ENCODE measurements at regions not wholly inside any gene's neighbourhood (a gene's known extent, or its start where the extent isn't known, plus 50 kb on each side); places are given as distances from the start of the nearest gene placed in this dataset.

DNA sequence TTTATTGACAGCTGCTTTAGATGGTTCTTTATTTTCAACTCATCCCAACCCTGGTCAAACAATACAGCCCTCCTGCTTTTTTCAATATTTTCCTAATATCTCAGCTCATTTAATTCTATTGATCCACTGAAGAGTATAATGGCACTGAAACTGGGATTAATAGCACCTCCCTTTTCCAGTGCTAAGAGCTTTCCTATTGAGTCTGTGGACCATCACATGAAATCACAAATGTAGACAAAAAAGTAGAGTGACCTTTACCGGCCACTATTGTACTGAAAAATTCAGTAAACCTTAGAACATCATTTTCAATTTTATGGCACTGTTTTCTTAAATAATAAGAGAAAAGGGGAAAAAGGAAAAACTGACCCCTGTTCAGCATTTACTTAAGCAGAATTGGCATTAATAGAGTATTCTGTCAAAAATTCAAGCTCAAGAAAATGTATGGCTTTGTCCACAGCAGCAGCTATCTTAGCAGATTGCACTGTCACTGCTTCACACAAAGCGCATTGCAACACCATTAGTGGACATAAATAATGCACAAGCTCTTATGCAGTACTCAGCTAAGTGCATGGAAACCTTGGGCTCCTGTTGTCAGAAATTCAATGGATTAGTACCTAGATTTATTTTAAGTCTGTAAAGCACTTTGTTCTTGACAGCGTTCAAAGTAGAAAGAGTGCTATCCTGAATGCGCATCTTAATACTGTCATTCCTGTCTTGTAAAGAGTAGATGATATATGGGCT, 851.0 kb upstream of the KLHL1 start:
- DNase-seq (ENCODE audit: extremely low spot score) = no peak
- TF ChIP-seq EP300 (IDR thresholded peaks at IDR 0.05) = no peak
- no peak for TF ChIP-seq POLR2A (IDR thresholded peaks at IDR 0.05; ENCODE audit: low read depth)
- TF ChIP-seq, protein P1, sequence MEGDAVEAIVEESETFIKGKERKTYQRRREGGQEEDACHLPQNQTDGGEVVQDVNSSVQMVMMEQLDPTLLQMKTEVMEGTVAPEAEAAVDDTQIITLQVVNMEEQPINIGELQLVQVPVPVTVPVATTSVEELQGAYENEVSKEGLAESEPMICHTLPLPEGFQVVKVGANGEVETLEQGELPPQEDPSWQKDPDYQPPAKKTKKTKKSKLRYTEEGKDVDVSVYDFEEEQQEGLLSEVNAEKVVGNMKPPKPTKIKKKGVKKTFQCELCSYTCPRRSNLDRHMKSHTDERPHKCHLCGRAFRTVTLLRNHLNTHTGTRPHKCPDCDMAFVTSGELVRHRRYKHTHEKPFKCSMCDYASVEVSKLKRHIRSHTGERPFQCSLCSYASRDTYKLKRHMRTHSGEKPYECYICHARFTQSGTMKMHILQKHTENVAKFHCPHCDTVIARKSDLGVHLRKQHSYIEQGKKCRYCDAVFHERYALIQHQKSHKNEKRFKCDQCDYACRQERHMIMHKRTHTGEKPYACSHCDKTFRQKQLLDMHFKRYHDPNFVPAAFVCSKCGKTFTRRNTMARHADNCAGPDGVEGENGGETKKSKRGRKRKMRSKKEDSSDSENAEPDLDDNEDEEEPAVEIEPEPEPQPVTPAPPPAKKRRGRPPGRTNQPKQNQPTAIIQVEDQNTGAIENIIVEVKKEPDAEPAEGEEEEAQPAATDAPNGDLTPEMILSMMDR (IDR thresholded peaks at IDR 0.05) = no peak
- no peak for TF ChIP-seq POLR2AphosphoS5 (IDR thresholded peaks at IDR 0.05)
- H3K4me1 ChIP-seq = no peaks in the 10 kb centered on the region
- H3K27ac ChIP-seq (replicated peaks in 1 of 4) = no peak overlapping the region
- H3K4me3 ChIP-seq = no peak overlapping the region
- H3K9me3 ChIP-seq = no peaks in the 10 kb centered on the region
- WGBS = 84% methylated on average over 4 of the region's 4 CpGs
- no peaks in the 10 kb centered on the region for H3K27me3 ChIP-seq
- H3K36me3 ChIP-seq = no peaks in the 10 kb centered on the region
- intact Hi-C loops (cut with DNase I) = no loop called here

DNA sequence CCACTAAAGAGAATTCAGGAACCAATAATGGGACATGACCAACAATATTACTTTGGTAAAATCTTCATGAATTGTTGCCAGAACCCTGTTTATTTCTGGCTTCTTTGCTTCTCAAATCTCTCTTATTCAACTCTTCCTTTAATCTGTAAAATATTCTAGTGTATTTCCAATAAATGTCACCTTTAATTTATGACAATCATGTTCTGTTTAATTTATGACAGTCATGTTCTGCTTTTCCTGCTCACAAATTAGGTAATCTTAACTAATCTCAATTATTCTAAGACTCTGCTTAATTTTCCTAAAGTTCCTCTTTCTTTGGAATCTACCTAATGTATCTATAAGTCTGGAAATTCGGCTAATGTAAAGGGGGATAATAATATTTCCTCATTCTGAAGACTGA, 847.6 kb upstream of the KLHL1 start:
- no peak for DNase-seq (ENCODE audit: extremely low spot score)
- H3K4me3 ChIP-seq = no peak overlapping the region
- WGBS = 69% methylated on average over 1 of the region's 1 CpG

DNA sequence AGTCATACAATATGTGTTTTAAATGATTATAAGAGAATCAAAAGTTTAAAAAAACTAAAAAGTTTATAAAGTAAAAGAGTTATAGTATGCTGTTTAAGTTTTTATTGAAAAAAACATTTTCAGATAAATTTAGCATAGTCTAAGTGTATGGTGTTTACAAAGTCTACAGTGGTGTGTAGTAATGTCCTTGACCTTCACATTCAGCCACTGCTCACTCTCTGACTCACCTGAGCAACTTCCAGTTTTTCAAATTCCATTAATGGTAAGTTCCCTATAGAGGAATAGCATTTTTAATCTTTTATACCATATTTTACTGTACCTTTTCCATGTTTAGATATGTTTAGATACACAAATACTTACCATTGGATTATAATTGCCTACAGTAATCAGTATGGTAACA, 842.4 kb upstream of the KLHL1 start:
- no peaks in the 10 kb centered on the region for H3K9me3 ChIP-seq
- no peak overlapping the region for H3K27ac ChIP-seq (replicated peaks in 1 of 4)
- no peak overlapping the region for H3K4me3 ChIP-seq
- DNase-seq (ENCODE audit: extremely low spot score) = no peak
- no peaks in the 10 kb centered on the region for H3K4me1 ChIP-seq
- intact Hi-C loops (cut with DNase I) = no loop called here
- TF ChIP-seq EP300 (IDR thresholded peaks at IDR 0.05) (no peak), POLR2A (IDR thresholded peaks at IDR 0.05; ENCODE audit: low read depth) (no peak), POLR2AphosphoS5 (IDR thresholded peaks at IDR 0.05) (no peak)
- TF ChIP-seq, protein P1 (IDR thresholded peaks at IDR 0.05) = no peak
- H3K36me3 ChIP-seq = no peaks in the 10 kb centered on the region
- no peaks in the 10 kb centered on the region for H3K27me3 ChIP-seq

More for the DNA sequence above, 847.6 kb upstream of the KLHL1 start:
- Histone ChIP-seq H3K36me3 (no peaks in the 10 kb centered on the region), H3K4me1 (no peaks in the 10 kb centered on the region), H3K9me3 (no peaks in the 10 kb centered on the region), H3K27ac (replicated peaks in 1 of 4) (no peak overlapping the region), H3K27me3 (no peaks in the 10 kb centered on the region)
- intact Hi-C loops (cut with DNase I) = no loop called here
- TF ChIP-seq POLR2A (IDR thresholded peaks at IDR 0.05; ENCODE audit: low read depth) = no peak
- no peak for TF ChIP-seq EP300 (IDR thresholded peaks at IDR 0.05)
- TF ChIP-seq, protein P1 (IDR thresholded peaks at IDR 0.05) = no peak
- no peak for TF ChIP-seq POLR2AphosphoS5 (IDR thresholded peaks at IDR 0.05)

DNA sequence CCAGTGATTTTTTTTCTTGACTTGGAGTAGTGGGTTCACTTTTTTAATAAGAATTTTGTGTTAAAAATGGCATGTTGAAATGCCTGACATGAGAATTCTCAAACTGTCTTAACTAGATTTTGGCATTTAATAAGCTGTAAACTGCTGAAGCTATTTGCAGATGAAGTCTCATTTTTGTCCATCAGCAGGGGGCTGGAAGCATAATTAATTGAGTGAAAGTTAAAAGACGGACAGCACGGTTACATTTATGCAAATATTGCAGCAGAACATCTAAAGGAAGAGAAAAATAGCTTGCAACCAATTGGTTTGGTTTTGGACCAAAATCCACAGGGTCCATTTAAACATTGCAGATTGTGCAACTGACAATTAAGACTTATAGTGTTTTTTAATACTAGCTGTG, 837.3 kb upstream of the KLHL1 start:
- 85% methylated on average over 2 of the region's 2 CpGs for WGBS
- Histone ChIP-seq H3K27ac (replicated peaks in 1 of 4) (no peak overlapping the region), H3K9me3 (no peaks in the 10 kb centered on the region), H3K4me1 (no peaks in the 10 kb centered on the region), H3K4me3 (no peak overlapping the region), H3K36me3 (no peaks in the 10 kb centered on the region), H3K27me3 (no peaks in the 10 kb centered on the region)
- intact Hi-C loops (cut with DNase I) = no loop called here
- DNase-seq (ENCODE audit: extremely low spot score) = no peak
- TF ChIP-seq, protein P1 (IDR thresholded peaks at IDR 0.05) = no peak
- TF ChIP-seq POLR2A (IDR thresholded peaks at IDR 0.05; ENCODE audit: low read depth) (no peak), POLR2AphosphoS5 (IDR thresholded peaks at IDR 0.05) (no peak), EP300 (IDR thresholded peaks at IDR 0.05) (no peak)

DNA sequence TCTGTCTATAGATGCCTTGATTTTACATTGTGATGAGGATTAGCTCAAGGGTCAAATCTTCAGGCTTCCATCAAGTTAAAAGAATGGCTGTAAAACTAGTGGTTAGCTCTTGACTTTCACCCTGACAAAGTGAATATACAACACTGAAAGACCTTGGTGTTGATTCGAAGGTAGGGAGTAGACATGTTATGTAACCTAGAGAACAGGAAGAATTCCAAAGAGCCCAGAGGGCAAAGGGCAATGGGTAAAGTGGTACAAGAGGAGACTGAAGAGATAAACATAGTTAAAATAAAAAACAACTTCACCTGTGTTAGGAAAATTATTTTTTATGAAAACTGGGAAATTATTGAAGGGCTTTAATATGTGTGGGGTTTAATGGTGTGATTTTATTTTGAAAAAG, 833.2 kb upstream of the KLHL1 start:
- Histone ChIP-seq H3K4me1 (no peaks in the 10 kb centered on the region), H3K36me3 (no peaks in the 10 kb centered on the region), H3K27me3 (no peaks in the 10 kb centered on the region), H3K27ac (replicated peaks in 1 of 4) (no peak overlapping the region), H3K9me3 (no peaks in the 10 kb centered on the region), H3K4me3 (no peak overlapping the region)
- WGBS = 70% methylated on average over 1 of the region's 1 CpG
- TF ChIP-seq, protein P1 (IDR thresholded peaks at IDR 0.05) = no peak
- TF ChIP-seq POLR2A (IDR thresholded peaks at IDR 0.05; ENCODE audit: low read depth) (no peak), POLR2AphosphoS5 (IDR thresholded peaks at IDR 0.05) (no peak), EP300 (IDR thresholded peaks at IDR 0.05) (no peak)
- intact Hi-C loops (cut with DNase I) = no loop called here
- no peak for DNase-seq (ENCODE audit: extremely low spot score)

All from esophagus muscularis mucosa (tissue), 4 donors.